HG03354 (cell line): ENCODE measurements at regions not wholly inside any gene's neighbourhood (a gene's known extent, or its start where the extent isn't known, plus 50 kb on each side); places are given as distances from the start of the nearest gene placed in this dataset.

Experiments
- ATAC-seq: cut with Tn5 transposase; IDR thresholded peaks from one replicate; pipeline ENCODE4 v1.9.1; 2021; ENCODE audit warnings: mild to moderate bottlenecking; ENCODE audit not compliant: unreplicated experiment, poor library complexity, severe bottlenecking

GRCh38 chr20:52824494-52825216, 147.5 kb upstream of the TSHZ2 start:
- no peak for ATAC-seq

- ATAC-seq = no peak
These were observed 148.9 kb upstream of the TSHZ2 start for GRCh38 chr20:52823303-52823702.

- no peak for ATAC-seq
These were observed 151.4 kb upstream of the TSHZ2 start for GRCh38 chr20:52820641-52821292.

- ATAC-seq = no peak
These were observed 153.7 kb upstream of the TSHZ2 start for GRCh38 chr20:52818491-52818890.

GRCh38 chr20:52817981-52818380, 154.2 kb upstream of the TSHZ2 start:
- ATAC-seq = no peak

GRCh38 chr20:52817511-52817910, 154.6 kb upstream of the TSHZ2 start:
- ATAC-seq = no peak

- ATAC-seq = no peak
These were observed 157.8 kb upstream of the TSHZ2 start for GRCh38 chr20:52814371-52814770.

GRCh38 chr20:52812231-52812847, 159.8 kb upstream of the TSHZ2 start:
- no peak for ATAC-seq

- no peak for ATAC-seq
These were observed 163.2 kb upstream of the TSHZ2 start for GRCh38 chr20:52809003-52809402.

- no peak for ATAC-seq
These were observed 165.2 kb upstream of the TSHZ2 start for GRCh38 chr20:52806918-52807317.

GRCh38 chr20:52805843-52806242, 166.3 kb upstream of the TSHZ2 start:
- no peak for ATAC-seq

- no peak for ATAC-seq
These were observed 166.9 kb upstream of the TSHZ2 start for GRCh38 chr20:52805296-52805571.

GRCh38 chr20:52804497-52805295, 167.5 kb upstream of the TSHZ2 start:
- ATAC-seq = no peak

GRCh38 chr20:52801628-52802006, 170.5 kb upstream of the TSHZ2 start:
- no peak for ATAC-seq

GRCh38 chr20:52800734-52801627, 171.2 kb upstream of the TSHZ2 start:
- no peak for ATAC-seq

- no peak for ATAC-seq
These were observed 173.0 kb upstream of the TSHZ2 start for GRCh38 chr20:52799130-52799529.

GRCh38 chr20:52798124-52798523, 174.0 kb upstream of the TSHZ2 start:
- ATAC-seq = no peak

GRCh38 chr20:52794853-52795252, 177.3 kb upstream of the TSHZ2 start:
- ATAC-seq = no peak

- ATAC-seq = no peak
These were observed 178.7 kb upstream of the TSHZ2 start for GRCh38 chr20:52793339-52793963.
